H1 (cell line): ENCODE measurements at regions not wholly inside any gene's neighbourhood (a gene's known extent, or its start where the extent isn't known, plus 50 kb on each side); places are given as distances from the start of the nearest gene placed in this dataset.

ENCODE experiments used
- ASH2L ChIP-seq: fragments of 200-600, 300-600 bp; sonication (generic); IDR thresholded peaks from one replicate; pipeline ENCODE4 v1.7.1; 2017; ENCODE audit warnings: low read length
- CBX8 ChIP-seq: fragments of 300-800, 300-1000 bp; sonication (generic); IDR thresholded peaks from 2 replicates; pipeline ENCODE4 v1.7.1; 2016; ENCODE audit warnings: low read depth, low read length, borderline replicate concordance
- HDAC2 ChIP-seq, 2 experiments: fragments of 300-600 bp in 1 of 2; sonication (generic) in 1 of 2; IDR thresholded peaks; 2 replicates each; pipeline ENCODE4 v1.6.1; 2011 to 2012; ENCODE audit warnings: low read depth in 2 of 2, low read length in 2 of 2, mild to moderate bottlenecking in 2 of 2, moderate library complexity in 2 of 2, borderline replicate concordance in 1 of 2, inconsistent platforms in 1 of 2
- TF ChIP-seq, protein P1 (sequence below): fragments of 300-600 bp; sonication (generic); IDR thresholded peaks from 2 replicates; pipeline ENCODE4 v1.7.1; 2012; ENCODE audit warnings: low read length, moderate library complexity, mild to moderate bottlenecking, inconsistent platforms; ENCODE audit not compliant: insufficient replicate concordance

DNA sequence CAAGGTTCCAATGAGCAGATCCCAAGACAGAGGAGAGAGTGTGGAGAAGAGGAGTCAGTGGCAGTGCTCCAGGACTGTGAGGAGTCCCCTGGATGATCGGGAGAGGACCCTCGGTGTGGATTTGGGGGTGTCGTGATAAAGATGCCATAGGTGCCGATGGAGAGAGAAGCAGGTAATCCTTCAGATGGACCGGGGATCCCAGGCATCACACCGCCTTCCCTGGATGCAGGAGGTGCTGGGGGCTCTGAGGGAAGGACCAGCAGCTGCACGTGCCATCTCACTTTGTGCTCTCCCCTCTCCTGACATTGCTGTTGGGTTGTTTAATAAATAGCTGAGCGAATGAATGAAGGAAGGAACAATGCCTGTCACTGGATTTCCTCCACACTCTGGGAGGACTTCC is 744.1 kb downstream of the BRD1 start (continued):
- TF ChIP-seq ASH2L (no peak), CBX8 (no peak), HDAC2 (IDR thresholded peaks at IDR 0.05; ENCODE audit: borderline replicate concordance in 1 of 2, low read depth in 2 of 2, low read length in 2 of 2) (no peak)
- TF ChIP-seq, protein P1, sequence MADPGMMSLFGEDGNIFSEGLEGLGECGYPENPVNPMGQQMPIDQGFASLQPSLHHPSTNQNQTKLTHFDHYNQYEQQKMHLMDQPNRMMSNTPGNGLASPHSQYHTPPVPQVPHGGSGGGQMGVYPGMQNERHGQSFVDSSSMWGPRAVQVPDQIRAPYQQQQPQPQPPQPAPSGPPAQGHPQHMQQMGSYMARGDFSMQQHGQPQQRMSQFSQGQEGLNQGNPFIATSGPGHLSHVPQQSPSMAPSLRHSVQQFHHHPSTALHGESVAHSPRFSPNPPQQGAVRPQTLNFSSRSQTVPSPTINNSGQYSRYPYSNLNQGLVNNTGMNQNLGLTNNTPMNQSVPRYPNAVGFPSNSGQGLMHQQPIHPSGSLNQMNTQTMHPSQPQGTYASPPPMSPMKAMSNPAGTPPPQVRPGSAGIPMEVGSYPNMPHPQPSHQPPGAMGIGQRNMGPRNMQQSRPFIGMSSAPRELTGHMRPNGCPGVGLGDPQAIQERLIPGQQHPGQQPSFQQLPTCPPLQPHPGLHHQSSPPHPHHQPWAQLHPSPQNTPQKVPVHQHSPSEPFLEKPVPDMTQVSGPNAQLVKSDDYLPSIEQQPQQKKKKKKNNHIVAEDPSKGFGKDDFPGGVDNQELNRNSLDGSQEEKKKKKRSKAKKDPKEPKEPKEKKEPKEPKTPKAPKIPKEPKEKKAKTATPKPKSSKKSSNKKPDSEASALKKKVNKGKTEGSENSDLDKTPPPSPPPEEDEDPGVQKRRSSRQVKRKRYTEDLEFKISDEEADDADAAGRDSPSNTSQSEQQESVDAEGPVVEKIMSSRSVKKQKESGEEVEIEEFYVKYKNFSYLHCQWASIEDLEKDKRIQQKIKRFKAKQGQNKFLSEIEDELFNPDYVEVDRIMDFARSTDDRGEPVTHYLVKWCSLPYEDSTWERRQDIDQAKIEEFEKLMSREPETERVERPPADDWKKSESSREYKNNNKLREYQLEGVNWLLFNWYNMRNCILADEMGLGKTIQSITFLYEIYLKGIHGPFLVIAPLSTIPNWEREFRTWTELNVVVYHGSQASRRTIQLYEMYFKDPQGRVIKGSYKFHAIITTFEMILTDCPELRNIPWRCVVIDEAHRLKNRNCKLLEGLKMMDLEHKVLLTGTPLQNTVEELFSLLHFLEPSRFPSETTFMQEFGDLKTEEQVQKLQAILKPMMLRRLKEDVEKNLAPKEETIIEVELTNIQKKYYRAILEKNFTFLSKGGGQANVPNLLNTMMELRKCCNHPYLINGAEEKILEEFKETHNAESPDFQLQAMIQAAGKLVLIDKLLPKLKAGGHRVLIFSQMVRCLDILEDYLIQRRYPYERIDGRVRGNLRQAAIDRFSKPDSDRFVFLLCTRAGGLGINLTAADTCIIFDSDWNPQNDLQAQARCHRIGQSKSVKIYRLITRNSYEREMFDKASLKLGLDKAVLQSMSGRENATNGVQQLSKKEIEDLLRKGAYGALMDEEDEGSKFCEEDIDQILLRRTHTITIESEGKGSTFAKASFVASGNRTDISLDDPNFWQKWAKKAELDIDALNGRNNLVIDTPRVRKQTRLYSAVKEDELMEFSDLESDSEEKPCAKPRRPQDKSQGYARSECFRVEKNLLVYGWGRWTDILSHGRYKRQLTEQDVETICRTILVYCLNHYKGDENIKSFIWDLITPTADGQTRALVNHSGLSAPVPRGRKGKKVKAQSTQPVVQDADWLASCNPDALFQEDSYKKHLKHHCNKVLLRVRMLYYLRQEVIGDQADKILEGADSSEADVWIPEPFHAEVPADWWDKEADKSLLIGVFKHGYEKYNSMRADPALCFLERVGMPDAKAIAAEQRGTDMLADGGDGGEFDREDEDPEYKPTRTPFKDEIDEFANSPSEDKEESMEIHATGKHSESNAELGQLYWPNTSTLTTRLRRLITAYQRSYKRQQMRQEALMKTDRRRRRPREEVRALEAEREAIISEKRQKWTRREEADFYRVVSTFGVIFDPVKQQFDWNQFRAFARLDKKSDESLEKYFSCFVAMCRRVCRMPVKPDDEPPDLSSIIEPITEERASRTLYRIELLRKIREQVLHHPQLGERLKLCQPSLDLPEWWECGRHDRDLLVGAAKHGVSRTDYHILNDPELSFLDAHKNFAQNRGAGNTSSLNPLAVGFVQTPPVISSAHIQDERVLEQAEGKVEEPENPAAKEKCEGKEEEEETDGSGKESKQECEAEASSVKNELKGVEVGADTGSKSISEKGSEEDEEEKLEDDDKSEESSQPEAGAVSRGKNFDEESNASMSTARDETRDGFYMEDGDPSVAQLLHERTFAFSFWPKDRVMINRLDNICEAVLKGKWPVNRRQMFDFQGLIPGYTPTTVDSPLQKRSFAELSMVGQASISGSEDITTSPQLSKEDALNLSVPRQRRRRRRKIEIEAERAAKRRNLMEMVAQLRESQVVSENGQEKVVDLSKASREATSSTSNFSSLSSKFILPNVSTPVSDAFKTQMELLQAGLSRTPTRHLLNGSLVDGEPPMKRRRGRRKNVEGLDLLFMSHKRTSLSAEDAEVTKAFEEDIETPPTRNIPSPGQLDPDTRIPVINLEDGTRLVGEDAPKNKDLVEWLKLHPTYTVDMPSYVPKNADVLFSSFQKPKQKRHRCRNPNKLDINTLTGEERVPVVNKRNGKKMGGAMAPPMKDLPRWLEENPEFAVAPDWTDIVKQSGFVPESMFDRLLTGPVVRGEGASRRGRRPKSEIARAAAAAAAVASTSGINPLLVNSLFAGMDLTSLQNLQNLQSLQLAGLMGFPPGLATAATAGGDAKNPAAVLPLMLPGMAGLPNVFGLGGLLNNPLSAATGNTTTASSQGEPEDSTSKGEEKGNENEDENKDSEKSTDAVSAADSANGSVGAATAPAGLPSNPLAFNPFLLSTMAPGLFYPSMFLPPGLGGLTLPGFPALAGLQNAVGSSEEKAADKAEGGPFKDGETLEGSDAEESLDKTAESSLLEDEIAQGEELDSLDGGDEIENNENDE = no peak
